ENCODE measurements at regions not wholly inside any gene's neighbourhood (a gene's known extent, or its start where the extent isn't known, plus 50 kb on each side); places are given as distances from the start of the nearest gene placed in this dataset.

DNA sequence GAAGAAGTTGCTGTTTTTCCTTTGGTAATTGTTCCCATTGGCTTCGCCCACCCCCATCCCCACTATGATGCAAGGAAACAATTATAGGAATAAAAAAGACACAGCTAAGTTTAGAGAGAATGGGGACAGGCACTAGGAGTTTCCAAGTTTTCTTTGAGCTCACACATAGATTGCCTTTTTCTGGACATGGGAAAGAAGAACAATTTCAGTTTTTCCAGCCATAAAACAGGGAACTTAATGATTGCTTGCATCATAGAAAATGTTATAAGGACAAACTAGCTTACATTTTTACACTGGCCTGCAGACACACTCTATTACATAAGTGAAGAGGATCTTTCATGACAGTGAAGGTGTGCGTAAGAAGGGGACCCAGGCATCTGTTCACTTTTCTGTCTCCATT lies 142.3 kb upstream of the ZFHX3 start:
- Histone ChIP-seq H4K20me1 (ENCODE audit: insufficient read depth, low read length) (no peaks in the 10 kb centered on the region), H3K18ac (ENCODE audit: low read depth, low read length) (no peak overlapping the region), H2BK20ac (ENCODE audit: low read depth, low read length) (no peak overlapping the region), H3K56ac (ENCODE audit: extremely low read depth, insufficient read depth, low read length) (no peak overlapping the region), H3K4me1 (ENCODE audit: control insufficient read depth, insufficient read depth, low read length) (no peaks in the 10 kb centered on the region), H2AFZ (replicated peaks; ENCODE audit: low read length, poor library complexity) (no peak overlapping the region), H3K79me1 (ENCODE audit: low read depth in 1 of 2, low read length in 2 of 2) (no peaks in the 10 kb centered on the region), H3K14ac (replicated peaks; ENCODE audit: low read depth, low read length) (no peak overlapping the region), H3K9ac (ENCODE audit: low read depth, low read length) (no peak overlapping the region), H4K8ac (ENCODE audit: low read depth in 2 of 2, low read length in 2 of 2) (no peak overlapping the region), H3K27me3 (ENCODE audit: control insufficient read depth, insufficient read depth, low read length) (peaks cover 29% of the 10 kb centered on the region), H3K4me2 (ENCODE audit: low read depth, low read length) (no peak overlapping the region), H3K4me3 (ENCODE audit: insufficient read depth, low read depth, low read length) (no peak overlapping the region), H2BK120ac (ENCODE audit: low read depth, low read length) (no peak overlapping the region), H3K36me3 (ENCODE audit: control insufficient read depth, insufficient read depth, low read length) (no peaks in the 10 kb centered on the region), H2BK5ac (ENCODE audit: low read depth, low read length, poor library complexity, severe bottlenecking) (no peak overlapping the region), H3K4ac (ENCODE audit: low read depth, low read length) (no peak overlapping the region), H4K5ac (ENCODE audit: low read depth, low read length) (no peak overlapping the region), H2AK9ac (replicated peaks; ENCODE audit: low read depth, low read length, poor library complexity) (no peak overlapping the region), H3K9me1 (ENCODE audit: insufficient read depth, low read length) (no peaks in the 10 kb centered on the region), H3K23ac (ENCODE audit: low read depth, low read length) (no peak overlapping the region), H3K27ac (ENCODE audit: insufficient read depth, low read length) (no peak overlapping the region), H2AK5ac (ENCODE audit: low read depth, low read length) (no peak overlapping the region), H4K91ac (ENCODE audit: insufficient read depth, low read depth, low read length) (no peak overlapping the region), H3K9me3 (ENCODE audit: control insufficient read depth, insufficient read depth, low read length) (no peaks in the 10 kb centered on the region), H2BK15ac (ENCODE audit: low read depth, low read length) (no peak overlapping the region)
- no TSS peak for BruUV-seq (replicated peaks)
- DNase-seq, result no peak
- no peak for ATAC-seq (ENCODE audit: low read depth)
- in situ Hi-C loops (cut with MboI; ENCODE audit: low sequenced_read_pairs) (no loop called here), dilution Hi-C loops (cut with HindIII; ENCODE audit: low sequenced_read_pairs, unreplicated experiment) (no loop called here), intact Hi-C loops (cut with micrococcal nuclease) (no loop called here)
- no peak for TF ChIP-seq POLR2A (IDR thresholded peaks at IDR 0.05; ENCODE audit: low read depth, low read length)
- no peak for TF ChIP-seq CHD1 (IDR thresholded peaks at IDR 0.05; ENCODE audit: low read depth, low read length)
- TF ChIP-seq MAFK (IDR thresholded peaks at IDR 0.05; ENCODE audit: low read depth, low read length), result no peak
- TF ChIP-seq MAZ (IDR thresholded peaks at IDR 0.05; ENCODE audit: borderline replicate concordance, low read depth, low read length), result no peak
- TF ChIP-seq, protein P1, sequence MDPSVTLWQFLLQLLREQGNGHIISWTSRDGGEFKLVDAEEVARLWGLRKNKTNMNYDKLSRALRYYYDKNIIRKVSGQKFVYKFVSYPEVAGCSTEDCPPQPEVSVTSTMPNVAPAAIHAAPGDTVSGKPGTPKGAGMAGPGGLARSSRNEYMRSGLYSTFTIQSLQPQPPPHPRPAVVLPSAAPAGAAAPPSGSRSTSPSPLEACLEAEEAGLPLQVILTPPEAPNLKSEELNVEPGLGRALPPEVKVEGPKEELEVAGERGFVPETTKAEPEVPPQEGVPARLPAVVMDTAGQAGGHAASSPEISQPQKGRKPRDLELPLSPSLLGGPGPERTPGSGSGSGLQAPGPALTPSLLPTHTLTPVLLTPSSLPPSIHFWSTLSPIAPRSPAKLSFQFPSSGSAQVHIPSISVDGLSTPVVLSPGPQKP (IDR thresholded peaks at IDR 0.05; ENCODE audit: borderline replicate concordance, low read depth, low read length), result no peak
- TF ChIP-seq RAD21 (IDR thresholded peaks at IDR 0.05; ENCODE audit: low read length), result no peak
- no peak for TF ChIP-seq RFX5 (IDR thresholded peaks at IDR 0.05; ENCODE audit: low read depth, low read length)
- TF ChIP-seq, protein P2, sequence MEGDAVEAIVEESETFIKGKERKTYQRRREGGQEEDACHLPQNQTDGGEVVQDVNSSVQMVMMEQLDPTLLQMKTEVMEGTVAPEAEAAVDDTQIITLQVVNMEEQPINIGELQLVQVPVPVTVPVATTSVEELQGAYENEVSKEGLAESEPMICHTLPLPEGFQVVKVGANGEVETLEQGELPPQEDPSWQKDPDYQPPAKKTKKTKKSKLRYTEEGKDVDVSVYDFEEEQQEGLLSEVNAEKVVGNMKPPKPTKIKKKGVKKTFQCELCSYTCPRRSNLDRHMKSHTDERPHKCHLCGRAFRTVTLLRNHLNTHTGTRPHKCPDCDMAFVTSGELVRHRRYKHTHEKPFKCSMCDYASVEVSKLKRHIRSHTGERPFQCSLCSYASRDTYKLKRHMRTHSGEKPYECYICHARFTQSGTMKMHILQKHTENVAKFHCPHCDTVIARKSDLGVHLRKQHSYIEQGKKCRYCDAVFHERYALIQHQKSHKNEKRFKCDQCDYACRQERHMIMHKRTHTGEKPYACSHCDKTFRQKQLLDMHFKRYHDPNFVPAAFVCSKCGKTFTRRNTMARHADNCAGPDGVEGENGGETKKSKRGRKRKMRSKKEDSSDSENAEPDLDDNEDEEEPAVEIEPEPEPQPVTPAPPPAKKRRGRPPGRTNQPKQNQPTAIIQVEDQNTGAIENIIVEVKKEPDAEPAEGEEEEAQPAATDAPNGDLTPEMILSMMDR (conservative IDR thresholded peaks at IDR 0.05; ENCODE audit: low read depth, low read length), result no peak
- no peak for TF ChIP-seq SMC3 (IDR thresholded peaks at IDR 0.05; ENCODE audit: low read depth, low read length)
- TF ChIP-seq FOS (IDR thresholded peaks at IDR 0.05; ENCODE audit: low read depth, low read length), result no peak
- TF ChIP-seq, protein P3, sequence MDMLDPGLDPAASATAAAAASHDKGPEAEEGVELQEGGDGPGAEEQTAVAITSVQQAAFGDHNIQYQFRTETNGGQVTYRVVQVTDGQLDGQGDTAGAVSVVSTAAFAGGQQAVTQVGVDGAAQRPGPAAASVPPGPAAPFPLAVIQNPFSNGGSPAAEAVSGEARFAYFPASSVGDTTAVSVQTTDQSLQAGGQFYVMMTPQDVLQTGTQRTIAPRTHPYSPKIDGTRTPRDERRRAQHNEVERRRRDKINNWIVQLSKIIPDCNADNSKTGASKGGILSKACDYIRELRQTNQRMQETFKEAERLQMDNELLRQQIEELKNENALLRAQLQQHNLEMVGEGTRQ (IDR thresholded peaks at IDR 0.05; ENCODE audit: low read depth, low read length), result no peak
- TF ChIP-seq CEBPB (IDR thresholded peaks at IDR 0.05; ENCODE audit: low read depth, low read length), result no peak
- TF ChIP-seq MXI1 (IDR thresholded peaks at IDR 0.05; ENCODE audit: borderline replicate concordance, low read depth, low read length), result no peak
- ChIA-PET CTCF (no interaction called here), POLR2A (ENCODE audit: unreplicated experiment) (no interaction called here)
- WGBS, 2 experiments (ENCODE audit: extremely low coverage in 2 of 2, insufficient read length in 1 of 2), result no CpG with 5 or more reads among the region's 2 CpGs
